MV-4-11 (cell line): ENCODE measurements at regions not wholly inside any gene's neighbourhood (a gene's known extent, or its start where the extent isn't known, plus 50 kb on each side); places are given as distances from the start of the nearest gene placed in this dataset.

Experiments
- DNase-seq: peaks from one replicate; lab custom pipeline; 2025; lab: John Stamatoyannopoulos, UW

DNA sequence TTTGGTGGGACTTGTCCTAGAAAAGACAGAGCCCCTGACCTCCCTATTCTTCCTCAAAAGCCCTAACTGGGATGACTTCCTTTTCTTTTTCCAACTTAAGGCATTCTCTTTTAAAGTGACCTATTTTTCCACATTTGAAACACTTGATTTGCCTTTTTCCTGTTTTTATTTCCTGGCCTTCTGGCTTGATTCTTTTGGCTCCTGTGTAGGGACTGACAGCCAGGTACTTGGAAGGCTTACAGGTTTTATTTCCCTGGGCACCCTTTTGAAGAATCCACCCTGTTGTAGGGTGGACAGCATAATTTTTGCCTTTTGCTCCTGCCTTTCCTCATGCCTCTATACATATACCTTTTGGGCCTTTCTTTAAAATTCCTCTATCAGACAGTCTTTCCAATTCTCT lies 271.0 kb upstream of the AMELY start:
- no peak for DNase-seq

DNA sequence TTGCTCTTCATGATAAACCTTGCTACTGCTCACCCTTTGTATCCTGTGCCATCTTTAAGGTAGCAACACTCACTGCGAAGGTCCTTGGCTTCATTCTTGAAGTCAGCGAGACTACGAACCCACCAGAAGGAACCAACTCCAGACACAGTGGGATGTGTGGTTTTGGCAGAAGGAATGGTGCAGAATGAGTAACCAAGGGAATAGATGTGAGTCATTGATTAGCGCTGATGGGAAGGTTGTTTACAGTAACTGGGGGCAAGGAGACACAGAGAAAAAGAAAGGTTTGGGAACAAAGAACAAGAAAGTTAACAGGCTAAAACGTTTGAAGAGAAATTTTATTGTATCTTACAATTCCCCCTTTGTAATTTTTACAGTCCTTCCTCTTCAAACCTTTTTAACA lies 266.1 kb upstream of the AMELY start:
- no peak for DNase-seq

DNA sequence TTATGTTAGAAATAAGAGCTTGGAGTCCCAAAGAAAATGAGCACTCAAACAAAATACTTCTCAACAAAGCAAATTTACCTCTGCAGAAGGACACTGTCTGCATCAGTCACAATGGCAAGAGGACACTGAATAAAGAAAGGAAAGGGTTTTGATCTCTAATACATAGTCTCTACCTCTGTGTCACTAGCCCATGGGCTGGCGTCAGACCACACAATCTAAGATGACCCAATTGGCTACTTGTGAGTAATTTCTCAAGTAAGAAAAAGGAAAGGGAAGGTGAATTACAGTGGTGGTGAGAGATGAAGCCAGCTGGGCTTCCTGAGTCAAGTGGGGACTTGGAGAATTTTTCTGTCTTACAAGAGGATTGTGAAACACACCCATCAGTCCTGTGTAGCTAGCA lies 257.9 kb upstream of the AMELY start:
- no peak for DNase-seq

DNA sequence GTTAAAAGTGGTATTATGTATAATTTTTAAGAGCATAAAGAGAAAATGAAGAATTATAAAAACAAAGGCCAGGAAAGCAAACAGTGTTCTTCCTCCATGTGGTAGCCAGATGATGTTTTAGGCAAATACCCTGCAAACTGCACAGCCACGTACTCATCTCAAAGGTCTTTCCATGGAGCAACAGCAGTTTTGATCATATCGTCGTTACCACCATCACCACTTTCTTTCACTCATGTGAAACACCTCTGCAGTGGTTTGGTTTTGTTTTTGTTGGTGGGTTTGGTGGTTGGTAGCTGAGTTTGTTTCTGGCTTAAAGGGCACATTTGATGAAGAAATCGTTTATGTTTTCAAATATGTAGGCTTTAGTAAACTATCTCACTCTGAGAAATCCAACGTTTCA lies 229.9 kb upstream of the AMELY start:
- no peak for DNase-seq
